ENCODE measurements at regions not wholly inside any gene's neighbourhood (a gene's known extent, or its start where the extent isn't known, plus 50 kb on each side); places are given as distances from the start of the nearest gene placed in this dataset.

DNA sequence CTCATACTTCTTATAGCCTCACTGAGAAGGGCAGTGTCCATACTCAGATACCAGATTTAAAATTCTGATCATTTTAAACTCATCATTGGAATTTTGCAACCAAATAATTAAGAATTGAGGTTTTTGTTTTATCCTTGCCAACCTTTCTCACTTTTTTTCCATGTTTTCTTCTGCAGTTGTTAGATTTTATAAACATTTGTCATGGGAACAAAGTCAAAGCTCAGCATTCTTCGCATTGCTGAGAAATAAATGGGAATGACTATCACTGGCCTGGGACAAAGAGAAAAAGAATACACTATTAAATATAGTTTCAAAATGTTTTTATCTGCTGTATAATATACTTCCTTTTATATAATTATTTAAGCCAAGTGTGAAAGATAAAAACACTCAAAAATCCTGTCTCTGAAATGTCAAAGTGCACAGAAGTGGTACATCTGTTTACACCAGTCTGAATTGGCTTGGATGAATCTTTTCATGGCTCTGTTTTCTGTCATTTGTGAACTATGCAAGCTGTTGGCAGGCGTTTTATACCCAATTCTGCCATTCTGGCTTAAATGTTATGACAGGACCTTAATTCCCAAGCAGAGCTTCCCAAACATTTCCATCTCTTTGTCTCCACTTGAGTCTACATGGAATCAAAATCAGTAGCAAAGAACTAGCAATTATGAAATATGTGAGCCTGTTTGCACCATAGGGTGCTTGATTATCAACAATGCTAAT is 249.3 kb upstream of the SYT4 start:
- Histone ChIP-seq H3K4me2 (ENCODE audit: insufficient read depth, low read length, poor library complexity, severe bottlenecking) (no peak overlapping the region), H3K18ac (ENCODE audit: low read length) (no peak overlapping the region), H3K4me3 (ENCODE audit: low read length in 2 of 2) (no peak overlapping the region), H3K23ac (ENCODE audit: low read depth, low read length, poor library complexity) (no peak overlapping the region), H4K91ac (ENCODE audit: low read depth, low read length, poor library complexity) (no peak overlapping the region), H3K14ac (ENCODE audit: low read length) (no peak overlapping the region), H2BK12ac (ENCODE audit: low read length) (no peak overlapping the region), H2BK120ac (ENCODE audit: low read depth, low read length) (no peak overlapping the region), H3K27me3 (ENCODE audit: control insufficient read depth in 3 of 3, insufficient read depth in 3 of 3, low read depth in 1 of 3, low read length in 3 of 3) (no peaks in the 10 kb centered on the region), H2BK15ac (ENCODE audit: low read length) (no peak overlapping the region), H4K8ac (ENCODE audit: low read depth, low read length) (no peak overlapping the region), H3K36me3 (replicated peaks in 1 of 2; ENCODE audit: control insufficient read depth in 2 of 2, insufficient read depth in 2 of 2, low read length in 2 of 2) (no peaks in the 10 kb centered on the region), H3K4ac (ENCODE audit: low read length) (no peak overlapping the region), H3K27ac (replicated peaks; ENCODE audit: low read length) (no peak overlapping the region), H2AFZ (ENCODE audit: low read length) (no peak overlapping the region), H3K9me3 (replicated peaks in 1 of 2; ENCODE audit: control insufficient read depth in 2 of 2, insufficient read depth in 1 of 2, low read depth in 1 of 2, low read length in 2 of 2) (no peaks in the 10 kb centered on the region), H3K4me1 (ENCODE audit: control insufficient read depth in 2 of 2, insufficient read depth in 1 of 2, low read depth in 1 of 2, low read length in 2 of 2) (no peaks in the 10 kb centered on the region), H2BK5ac (ENCODE audit: low read length) (no peak overlapping the region), H2AK5ac (ENCODE audit: low read depth, low read length) (no peak overlapping the region), H3K9ac (ENCODE audit: low read depth, low read length, poor library complexity) (no peak overlapping the region), H3K79me1 (ENCODE audit: low read depth, low read length) (no peaks in the 10 kb centered on the region)
- WGBS, 2 donors (ENCODE audit: extremely low coverage in 2 of 2, insufficient read length in 2 of 2, insufficient replicate concordance in 1 of 2), result no CpG with 5 or more reads among the region's 2 CpGs
- no peak for DNase-seq (ENCODE audit: low spot score)

DNA sequence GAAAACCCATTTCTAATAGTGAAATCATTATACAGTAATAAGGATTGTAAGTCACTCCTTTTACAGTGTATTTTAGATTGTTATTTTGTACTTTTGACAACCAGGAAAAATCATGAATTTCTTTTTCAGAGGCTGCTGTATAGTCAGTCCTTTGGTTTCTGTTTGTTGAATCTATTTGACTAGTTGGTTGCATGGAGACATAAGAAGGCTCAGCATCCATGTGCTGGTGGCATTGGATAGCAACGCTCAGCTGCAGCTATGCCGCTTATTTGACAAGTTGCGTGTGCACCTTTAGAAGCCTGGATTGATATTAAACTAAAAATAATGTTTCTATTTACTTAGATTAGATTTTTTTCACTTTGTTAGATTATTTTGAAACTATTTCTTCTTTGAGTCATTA is 254.1 kb upstream of the SYT4 start:
- Histone ChIP-seq H3K4me2 (ENCODE audit: insufficient read depth, low read length, poor library complexity, severe bottlenecking) (no peak overlapping the region), H3K27ac (replicated peaks; ENCODE audit: low read length) (no peak overlapping the region), H3K9ac (ENCODE audit: low read depth, low read length, poor library complexity) (no peak overlapping the region), H3K27me3 (ENCODE audit: control insufficient read depth in 3 of 3, insufficient read depth in 3 of 3, low read depth in 1 of 3, low read length in 3 of 3) (no peaks in the 10 kb centered on the region), H3K4ac (ENCODE audit: low read length) (no peak overlapping the region), H4K91ac (ENCODE audit: low read depth, low read length, poor library complexity) (no peak overlapping the region), H2AFZ (ENCODE audit: low read length) (no peak overlapping the region), H2BK120ac (ENCODE audit: low read depth, low read length) (no peak overlapping the region), H3K4me1 (ENCODE audit: control insufficient read depth in 2 of 2, insufficient read depth in 1 of 2, low read depth in 1 of 2, low read length in 2 of 2) (no peaks in the 10 kb centered on the region), H3K18ac (ENCODE audit: low read length) (no peak overlapping the region), H2BK15ac (ENCODE audit: low read length) (no peak overlapping the region), H3K4me3 (ENCODE audit: low read length in 2 of 2) (no peak overlapping the region), H2BK12ac (ENCODE audit: low read length) (no peak overlapping the region), H3K23ac (ENCODE audit: low read depth, low read length, poor library complexity) (no peak overlapping the region), H4K8ac (ENCODE audit: low read depth, low read length) (no peak overlapping the region), H3K14ac (ENCODE audit: low read length) (no peak overlapping the region), H3K9me3 (replicated peaks in 1 of 2; ENCODE audit: control insufficient read depth in 2 of 2, insufficient read depth in 1 of 2, low read depth in 1 of 2, low read length in 2 of 2) (no peaks in the 10 kb centered on the region), H2BK5ac (ENCODE audit: low read length) (no peak overlapping the region), H3K36me3 (replicated peaks in 1 of 2; ENCODE audit: control insufficient read depth in 2 of 2, insufficient read depth in 2 of 2, low read length in 2 of 2) (no peaks in the 10 kb centered on the region), H3K79me1 (ENCODE audit: low read depth, low read length) (no peaks in the 10 kb centered on the region), H2AK5ac (ENCODE audit: low read depth, low read length) (no peak overlapping the region)
- WGBS, 2 donors (ENCODE audit: extremely low coverage in 2 of 2, insufficient read length in 2 of 2, insufficient replicate concordance in 1 of 2), result no CpG with 5 or more reads among the region's 3 CpGs
- no peak for DNase-seq (ENCODE audit: low spot score)

DNA sequence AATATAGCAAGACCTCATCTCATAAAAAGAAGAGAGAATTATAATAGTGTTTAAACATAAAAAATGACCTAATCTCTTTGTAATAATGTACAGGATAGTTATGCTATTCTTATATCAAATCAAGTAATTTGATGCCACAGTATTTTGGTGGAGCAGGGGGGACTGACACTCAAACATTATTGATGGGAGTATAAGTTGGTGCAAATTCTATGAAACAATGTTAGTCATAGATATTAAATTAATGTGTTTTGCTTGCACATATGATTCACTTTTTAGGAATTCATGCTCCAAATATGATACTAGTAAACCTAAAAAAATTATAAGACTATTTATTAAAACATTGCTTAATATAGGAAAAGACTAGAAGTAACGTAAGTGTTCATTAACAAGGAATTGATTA is 256.1 kb upstream of the SYT4 start:
- DNase-seq (ENCODE audit: low spot score), result no peak
- no peak overlapping the region for H3K14ac ChIP-seq (ENCODE audit: low read length)

DNA sequence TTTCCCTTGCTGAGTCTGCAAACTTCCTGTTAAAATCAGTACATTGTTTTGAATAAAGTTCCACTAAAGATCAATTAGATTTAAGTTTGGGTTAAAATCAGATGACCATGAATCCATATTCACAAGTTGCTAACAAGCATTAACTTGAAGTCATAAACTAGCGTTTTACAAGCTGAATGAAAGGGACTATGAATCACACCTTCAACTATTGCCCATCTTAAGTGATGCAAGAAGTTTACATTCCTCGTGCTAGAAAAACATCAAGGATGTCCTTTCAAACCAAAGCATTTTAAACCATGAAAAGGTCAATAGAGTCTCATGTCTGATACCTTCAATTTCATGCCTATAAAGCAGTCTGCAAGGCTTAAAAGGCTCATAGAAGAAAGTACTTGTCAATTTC is 257.2 kb upstream of the SYT4 start:
- H3K27ac ChIP-seq (replicated peaks; ENCODE audit: low read length), result no peak overlapping the region
- no peak overlapping the region for H4K91ac ChIP-seq (ENCODE audit: low read depth, low read length, poor library complexity)
- no peaks in the 10 kb centered on the region for H3K36me3 ChIP-seq (replicated peaks in 1 of 2; ENCODE audit: control insufficient read depth in 2 of 2, insufficient read depth in 2 of 2, low read length in 2 of 2)
- no peak overlapping the region for H3K9ac ChIP-seq (ENCODE audit: low read depth, low read length, poor library complexity)
- no peak overlapping the region for H3K23ac ChIP-seq (ENCODE audit: low read depth, low read length, poor library complexity)
- no peaks in the 10 kb centered on the region for H3K79me1 ChIP-seq (ENCODE audit: low read depth, low read length)
- DNase-seq (ENCODE audit: low spot score), result no peak
- no peak overlapping the region for H2BK15ac ChIP-seq (ENCODE audit: low read length)
- no CpG with 5 or more reads among the region's 2 CpGs for WGBS, 2 donors (ENCODE audit: extremely low coverage in 2 of 2, insufficient read length in 2 of 2, insufficient replicate concordance in 1 of 2)
- no peak overlapping the region for H2BK12ac ChIP-seq (ENCODE audit: low read length)
- no peak overlapping the region for H2AK5ac ChIP-seq (ENCODE audit: low read depth, low read length)
- no peak overlapping the region for H3K14ac ChIP-seq (ENCODE audit: low read length)
- H2BK120ac ChIP-seq (ENCODE audit: low read depth, low read length), result no peak overlapping the region
- H3K9me3 ChIP-seq (replicated peaks in 1 of 2; ENCODE audit: control insufficient read depth in 2 of 2, insufficient read depth in 1 of 2, low read depth in 1 of 2, low read length in 2 of 2), result no peaks in the 10 kb centered on the region
- no peaks in the 10 kb centered on the region for H3K4me1 ChIP-seq (ENCODE audit: control insufficient read depth in 2 of 2, insufficient read depth in 1 of 2, low read depth in 1 of 2, low read length in 2 of 2)
- no peak overlapping the region for H3K4me3 ChIP-seq (ENCODE audit: low read length in 2 of 2)
- H3K4me2 ChIP-seq (ENCODE audit: insufficient read depth, low read length, poor library complexity, severe bottlenecking), result no peak overlapping the region
- no peak overlapping the region for H4K8ac ChIP-seq (ENCODE audit: low read depth, low read length)
- no peaks in the 10 kb centered on the region for H3K27me3 ChIP-seq (ENCODE audit: control insufficient read depth in 3 of 3, insufficient read depth in 3 of 3, low read depth in 1 of 3, low read length in 3 of 3)
- H2BK5ac ChIP-seq (ENCODE audit: low read length), result no peak overlapping the region
- H2AFZ ChIP-seq (ENCODE audit: low read length), result no peak overlapping the region
- no peak overlapping the region for H3K4ac ChIP-seq (ENCODE audit: low read length)
- no peak overlapping the region for H3K18ac ChIP-seq (ENCODE audit: low read length)

More for the DNA sequence above, 256.1 kb upstream of the SYT4 start:
- no peak overlapping the region for H4K91ac ChIP-seq (ENCODE audit: low read depth, low read length, poor library complexity)
- no peak overlapping the region for H2BK15ac ChIP-seq (ENCODE audit: low read length)
- H2AFZ ChIP-seq (ENCODE audit: low read length), result no peak overlapping the region
- H3K27me3 ChIP-seq (ENCODE audit: control insufficient read depth in 3 of 3, insufficient read depth in 3 of 3, low read depth in 1 of 3, low read length in 3 of 3), result no peaks in the 10 kb centered on the region
- H2AK5ac ChIP-seq (ENCODE audit: low read depth, low read length), result no peak overlapping the region
- no peak overlapping the region for H2BK5ac ChIP-seq (ENCODE audit: low read length)
- no peak overlapping the region for H2BK12ac ChIP-seq (ENCODE audit: low read length)
- WGBS, 2 donors (ENCODE audit: extremely low coverage in 2 of 2, insufficient read length in 2 of 2, insufficient replicate concordance in 1 of 2), result no CpG with 5 or more reads among the region's 1 CpG
- no peak overlapping the region for H3K18ac ChIP-seq (ENCODE audit: low read length)
- H3K4me2 ChIP-seq (ENCODE audit: insufficient read depth, low read length, poor library complexity, severe bottlenecking), result no peak overlapping the region
- no peak overlapping the region for H3K4me3 ChIP-seq (ENCODE audit: low read length in 2 of 2)
- H3K23ac ChIP-seq (ENCODE audit: low read depth, low read length, poor library complexity), result no peak overlapping the region
- H3K4ac ChIP-seq (ENCODE audit: low read length), result no peak overlapping the region
- no peak overlapping the region for H2BK120ac ChIP-seq (ENCODE audit: low read depth, low read length)
- no peaks in the 10 kb centered on the region for H3K36me3 ChIP-seq (replicated peaks in 1 of 2; ENCODE audit: control insufficient read depth in 2 of 2, insufficient read depth in 2 of 2, low read length in 2 of 2)
- no peak overlapping the region for H3K27ac ChIP-seq (replicated peaks; ENCODE audit: low read length)
- no peak overlapping the region for H4K8ac ChIP-seq (ENCODE audit: low read depth, low read length)
- no peaks in the 10 kb centered on the region for H3K4me1 ChIP-seq (ENCODE audit: control insufficient read depth in 2 of 2, insufficient read depth in 1 of 2, low read depth in 1 of 2, low read length in 2 of 2)
- H3K9ac ChIP-seq (ENCODE audit: low read depth, low read length, poor library complexity), result no peak overlapping the region
- no peaks in the 10 kb centered on the region for H3K79me1 ChIP-seq (ENCODE audit: low read depth, low read length)
- no peaks in the 10 kb centered on the region for H3K9me3 ChIP-seq (replicated peaks in 1 of 2; ENCODE audit: control insufficient read depth in 2 of 2, insufficient read depth in 1 of 2, low read depth in 1 of 2, low read length in 2 of 2)
